ENCODE measurements at regions not wholly inside any gene's neighbourhood (a gene's known extent, or its start where the extent isn't known, plus 50 kb on each side); places are given as distances from the start of the nearest gene placed in this dataset.

DNA sequence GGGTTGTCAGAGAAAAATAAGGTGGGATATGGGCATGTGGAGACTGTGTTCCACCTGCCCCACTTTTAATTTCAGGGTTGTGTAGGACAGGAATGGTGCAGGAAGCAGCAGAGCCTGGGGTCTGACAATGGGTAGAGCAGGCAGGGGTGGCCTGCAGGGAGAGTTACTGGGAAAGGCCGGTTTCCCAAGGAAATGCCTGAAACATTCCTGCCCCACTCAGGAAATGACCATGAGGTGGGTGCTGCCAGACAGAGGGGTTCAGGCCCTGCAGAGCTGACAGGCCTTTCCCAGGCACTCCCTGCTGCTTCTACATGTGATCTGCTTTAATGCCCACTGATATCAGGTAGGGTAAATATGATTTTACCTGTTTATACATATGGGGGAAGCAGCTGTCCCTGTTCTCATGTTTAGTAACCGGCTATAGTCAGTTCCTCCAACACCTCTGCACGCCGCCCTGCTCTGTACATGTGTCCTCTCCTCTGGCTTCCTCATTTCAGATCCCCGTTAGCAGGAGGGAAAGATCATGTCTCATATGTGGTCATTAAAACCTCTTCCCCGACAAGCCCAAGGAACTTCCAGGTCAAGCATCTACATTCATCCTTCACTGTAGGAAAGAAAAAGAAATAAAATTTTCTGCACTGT, 118.6 kb upstream of the PRSS58 start:
- no peaks in the 10 kb centered on the region for H3K79me2 ChIP-seq (ENCODE audit: insufficient read depth, low read length)
- no peaks in the 10 kb centered on the region; the same call in 1 of the 2 replicates for H3F3A ChIP-seq (ENCODE audit: low read depth)
- peaks cover 43% of the 10 kb centered on the region for H3K4me1 ChIP-seq (ENCODE audit: insufficient read depth, low read length, poor library complexity, severe bottlenecking)
- no peaks in the 10 kb centered on the region for H3K27me3 ChIP-seq (ENCODE audit: insufficient read depth, low read length, poor library complexity, severe bottlenecking)
- TF ChIP-seq EZH2phosphoT487 (IDR thresholded peaks at IDR 0.05; ENCODE audit: borderline replicate concordance) = no peak
- TF ChIP-seq CTCF (conservative IDR thresholded peaks at IDR 0.05; ENCODE audit: low read length) = no peak
- H3K36me3 ChIP-seq (ENCODE audit: insufficient read depth, low read length) = no peaks in the 10 kb centered on the region
- peak overlapping the region; percentile 57; the same call in 1 of the 2 replicates for H2AFZ ChIP-seq (ENCODE audit: low read length)
- no peak overlapping the region for H3K4me3 ChIP-seq (ENCODE audit: low read length, poor library complexity, severe bottlenecking)
- H3K9me2 ChIP-seq (replicated peaks; ENCODE audit: low read depth, low read length) = no peaks in the 10 kb centered on the region
- no peaks in the 10 kb centered on the region for H4K20me1 ChIP-seq (ENCODE audit: insufficient read depth, low read length, poor library complexity, severe bottlenecking)
- H3K4me2 ChIP-seq (ENCODE audit: low read depth, low read length, poor library complexity, severe bottlenecking) = peak overlapping the region; percentile 40
- H3K9ac ChIP-seq (ENCODE audit: low read depth, low read length, poor library complexity, severe bottlenecking) = peak overlapping the region; percentile 60
- H3K9me3 ChIP-seq (ENCODE audit: insufficient read depth, low read depth, low read length) = no peaks in the 10 kb centered on the region

GRCh38 chr7:142375710-142376313, 118.0 kb upstream of the PRSS58 start:
- no peak overlapping the region for H3K4me3 ChIP-seq (ENCODE audit: low read length, poor library complexity, severe bottlenecking)
- H3K79me2 ChIP-seq (ENCODE audit: insufficient read depth, low read length) = no peaks in the 10 kb centered on the region
- no peaks in the 10 kb centered on the region; the same call in 1 of the 2 replicates for H3F3A ChIP-seq (ENCODE audit: low read depth)
- TF ChIP-seq CTCF (conservative IDR thresholded peaks at IDR 0.05; ENCODE audit: low read length) = peak; percentile 77
- no peak for TF ChIP-seq EZH2phosphoT487 (IDR thresholded peaks at IDR 0.05; ENCODE audit: borderline replicate concordance)
- no peaks in the 10 kb centered on the region for H3K9me3 ChIP-seq (ENCODE audit: insufficient read depth, low read depth, low read length)
- H3K9me2 ChIP-seq (replicated peaks; ENCODE audit: low read depth, low read length) = no peaks in the 10 kb centered on the region
- H4K20me1 ChIP-seq (ENCODE audit: insufficient read depth, low read length, poor library complexity, severe bottlenecking) = no peaks in the 10 kb centered on the region
- peak overlapping the region; percentile 57; the same call in 1 of the 2 replicates for H2AFZ ChIP-seq (ENCODE audit: low read length)
- H3K36me3 ChIP-seq (ENCODE audit: insufficient read depth, low read length) = no peaks in the 10 kb centered on the region
- H3K4me1 ChIP-seq (ENCODE audit: insufficient read depth, low read length, poor library complexity, severe bottlenecking) = peaks cover 39% of the 10 kb centered on the region
- H3K9ac ChIP-seq (ENCODE audit: low read depth, low read length, poor library complexity, severe bottlenecking) = peak overlapping the region; percentile 60
- H3K27me3 ChIP-seq (ENCODE audit: insufficient read depth, low read length, poor library complexity, severe bottlenecking) = no peaks in the 10 kb centered on the region
- H3K4me2 ChIP-seq (ENCODE audit: low read depth, low read length, poor library complexity, severe bottlenecking) = peak overlapping the region; percentile 40

DNA sequence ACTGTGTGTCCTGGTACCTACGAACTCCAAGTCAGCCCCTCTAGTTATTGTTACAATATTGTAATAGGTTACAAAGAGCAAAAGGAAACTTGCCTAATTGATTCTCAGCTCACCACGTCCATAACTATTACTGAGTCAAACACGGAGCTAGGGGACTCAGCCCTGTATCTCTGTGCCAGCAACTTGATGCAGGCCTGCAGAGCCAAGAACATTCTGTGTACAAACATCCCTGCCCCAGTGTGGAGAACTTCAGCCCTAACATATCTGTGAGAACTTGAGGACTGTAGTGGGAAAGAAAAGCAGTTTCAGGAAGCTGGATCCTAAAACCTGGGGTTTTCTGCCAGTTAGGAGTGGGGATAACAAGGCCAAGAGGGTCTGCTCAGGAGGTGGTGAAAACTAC, 114.9 kb upstream of the PRSS58 start:
- Histone ChIP-seq H3K9ac (ENCODE audit: low read depth, low read length, poor library complexity, severe bottlenecking) (peak overlapping the region; percentile 15), H3F3A (ENCODE audit: low read depth) (no peaks in the 10 kb centered on the region; the same call in 1 of the 2 replicates), H3K4me3 (ENCODE audit: low read length, poor library complexity, severe bottlenecking) (no peak overlapping the region), H2AFZ (ENCODE audit: low read length) (peak overlapping the region; percentile 47; the same call in 1 of the 2 replicates), H3K9me2 (replicated peaks; ENCODE audit: low read depth, low read length) (no peaks in the 10 kb centered on the region), H3K79me2 (ENCODE audit: insufficient read depth, low read length) (no peaks in the 10 kb centered on the region), H3K36me3 (ENCODE audit: insufficient read depth, low read length) (no peaks in the 10 kb centered on the region), H4K20me1 (ENCODE audit: insufficient read depth, low read length, poor library complexity, severe bottlenecking) (no peaks in the 10 kb centered on the region), H3K9me3 (ENCODE audit: insufficient read depth, low read depth, low read length) (peaks cover 12% of the 10 kb centered on the region), H3K4me1 (ENCODE audit: insufficient read depth, low read length, poor library complexity, severe bottlenecking) (peaks cover 29% of the 10 kb centered on the region), H3K4me2 (ENCODE audit: low read depth, low read length, poor library complexity, severe bottlenecking) (no peak overlapping the region), H3K27me3 (ENCODE audit: insufficient read depth, low read length, poor library complexity, severe bottlenecking) (no peaks in the 10 kb centered on the region)
- TF ChIP-seq EZH2phosphoT487 (IDR thresholded peaks at IDR 0.05; ENCODE audit: borderline replicate concordance) (no peak), CTCF (conservative IDR thresholded peaks at IDR 0.05; ENCODE audit: low read length) (no peak)

All from Loucy (cell line).